Astrocyte (in vitro differentiated cells and primary cell): ENCODE measurements at regions not wholly inside any gene's neighbourhood (a gene's known extent, or its start where the extent isn't known, plus 50 kb on each side); places are given as distances from the start of the nearest gene placed in this dataset.

Experiments
- DNase-seq: peaks from one replicate; pipeline ENCODE4 v3.0.0-alpha.2; 2010; ENCODE audit warnings: low read depth
- FAIRE-seq: peaks from 2 replicates; lab custom pipeline; 2011; peaks lifted over from hg19 to GRCh38; lab: Jason Lieb, UNC
- H2AFZ ChIP-seq: 2 replicates; pipeline ENCODE4 v1.6.0; 2012; ENCODE audit warnings: low read depth, low read length, inconsistent platforms
- H3K27ac ChIP-seq: 2 replicates; pipeline ENCODE4 v1.5.1; 2011; ENCODE audit warnings: low read depth, low read length, inconsistent platforms
- H3K27me3 ChIP-seq: 2 replicates; pipeline ENCODE4 v1.6.0; 2011; ENCODE audit warnings: low read length, inconsistent platforms; ENCODE audit not compliant: insufficient read depth
- H3K36me3 ChIP-seq: 2 replicates; pipeline ENCODE4 v1.5.1; 2011; ENCODE audit warnings: low read length, inconsistent platforms; ENCODE audit not compliant: insufficient read depth
- H3K4me1 ChIP-seq: 2 replicates; pipeline ENCODE4 v1.5.1; 2011; ENCODE audit warnings: low read length, inconsistent platforms; ENCODE audit not compliant: insufficient read depth
- H3K4me2 ChIP-seq: 2 replicates; pipeline ENCODE4 v1.6.0; 2012; ENCODE audit warnings: low read length, inconsistent platforms
- H3K4me3 ChIP-seq: 2 replicates; pipeline ENCODE4 v1.5.1; 2011; ENCODE audit warnings: low read depth, mild to moderate bottlenecking, low read length, inconsistent platforms; ENCODE audit not compliant: insufficient read depth
- H3K79me2 ChIP-seq: 2 replicates; pipeline ENCODE4 v1.6.0; 2012; ENCODE audit warnings: mild to moderate bottlenecking, low read length, inconsistent platforms; ENCODE audit not compliant: insufficient read depth
- H3K9ac ChIP-seq: 2 replicates; pipeline ENCODE4 v1.6.0; 2012; ENCODE audit warnings: mild to moderate bottlenecking, low read length, inconsistent platforms
- H3K9me3 ChIP-seq: 2 replicates; pipeline ENCODE4 v1.5.1; 2012; ENCODE audit warnings: low read depth, mild to moderate bottlenecking, low read length, inconsistent platforms; ENCODE audit not compliant: insufficient read depth
- H4K20me1 ChIP-seq: 2 replicates; pipeline ENCODE4 v1.6.0; 2012; ENCODE audit warnings: low read length, inconsistent platforms; ENCODE audit not compliant: insufficient read depth
- H3K27ac Mint-ChIP-seq: one replicate; pipeline ENCODE4 v1.8.0; 2021; ENCODE audit warnings: mild to moderate bottlenecking, mixed read lengths; ENCODE audit not compliant: unreplicated experiment
- H3K27me3 Mint-ChIP-seq: one replicate; pipeline ENCODE4 v1.8.0; 2021; ENCODE audit warnings: low read depth, mixed read lengths; ENCODE audit not compliant: unreplicated experiment
- H3K36me3 Mint-ChIP-seq: one replicate; pipeline ENCODE4 v1.8.0; 2021; ENCODE audit warnings: low read depth, mixed read lengths; ENCODE audit not compliant: unreplicated experiment
- H3K4me1 Mint-ChIP-seq: one replicate; pipeline ENCODE4 v1.8.0; 2021; ENCODE audit warnings: low read depth, mixed read lengths; ENCODE audit not compliant: unreplicated experiment
- H3K4me3 Mint-ChIP-seq: one replicate; pipeline ENCODE4 v1.8.0; 2021; ENCODE audit warnings: mild to moderate bottlenecking, moderate library complexity, mixed read lengths; ENCODE audit not compliant: unreplicated experiment
- H3K9me3 Mint-ChIP-seq: one replicate; pipeline ENCODE4 v1.8.0; 2021; ENCODE audit warnings: mild to moderate bottlenecking, mixed read lengths; ENCODE audit not compliant: unreplicated experiment
- CTCF ChIP-seq: IDR thresholded peaks from 2 replicates; pipeline ENCODE4 v1.5.1; 2011; ENCODE audit warnings: low read depth, mild to moderate bottlenecking, inconsistent platforms, low read length, moderate library complexity; ENCODE audit not compliant: insufficient read depth
- EZH2 ChIP-seq: IDR thresholded peaks from 2 replicates; pipeline ENCODE4 v1.6.1; 2012; ENCODE audit warnings: mild to moderate bottlenecking, low read length, inconsistent platforms; ENCODE audit not compliant: insufficient read depth

GRCh38 chr2:239468491-239469105 is 67.8 kb upstream of the HDAC4 start:
- no peaks in the 10 kb centered on the region for H3K79me2 ChIP-seq
- no peaks in the 10 kb centered on the region for H3K36me3 ChIP-seq
- H2AFZ ChIP-seq: no peak overlapping the region
- H3K4me2 ChIP-seq: no peak overlapping the region
- peaks cover 6% of the 10 kb centered on the region for H3K9me3 ChIP-seq
- no peak overlapping the region for H3K27ac ChIP-seq
- H4K20me1 ChIP-seq: no peaks in the 10 kb centered on the region
- H3K4me1 Mint-ChIP-seq: no peaks in the 10 kb centered on the region
- peaks cover 28% of the 10 kb centered on the region for H3K27me3 Mint-ChIP-seq
- FAIRE-seq (no peak), DNase-seq (no peak)
- peaks cover 2% of the 10 kb centered on the region for H3K4me1 ChIP-seq
- H3K36me3 Mint-ChIP-seq: peaks cover 2% of the 10 kb centered on the region
- H3K27me3 ChIP-seq: no peaks in the 10 kb centered on the region
- H3K4me3 Mint-ChIP-seq: no peak overlapping the region
- TF ChIP-seq EZH2 (no peak), CTCF (no peak)
- H3K27ac Mint-ChIP-seq: no peak overlapping the region
- no peak overlapping the region for H3K4me3 ChIP-seq
- H3K9ac ChIP-seq: no peak overlapping the region
- H3K9me3 Mint-ChIP-seq: peaks cover 17% of the 10 kb centered on the region

DNA sequence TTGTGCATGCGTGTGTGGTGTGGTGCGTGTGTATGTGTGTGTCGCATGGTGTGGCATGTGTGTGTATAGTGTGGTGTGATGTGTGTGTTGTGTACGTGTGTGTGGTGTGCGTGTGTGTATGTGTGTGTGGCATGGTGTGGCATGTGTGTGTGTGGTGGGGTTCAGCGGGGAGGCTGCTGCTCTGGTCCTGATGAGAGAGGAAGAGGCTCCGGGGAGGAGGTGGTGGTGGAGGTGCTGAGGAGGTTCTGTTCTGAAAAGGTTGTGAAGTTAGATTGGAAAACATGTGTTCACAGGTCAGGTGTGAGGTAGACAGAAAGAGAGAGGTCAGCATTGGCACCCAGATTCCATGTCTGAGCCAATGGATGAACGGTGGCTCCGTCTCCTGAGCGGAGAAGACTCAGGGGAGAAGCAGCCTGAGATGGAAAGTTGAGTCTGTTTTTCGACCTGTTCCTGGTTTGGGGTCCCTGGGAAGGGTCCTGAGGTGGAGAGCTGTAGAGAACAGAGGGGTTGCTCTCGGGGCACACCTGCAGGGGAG is 67.2 kb upstream of the HDAC4 start:
- Histone ChIP-seq H3K27ac (no peak overlapping the region), H4K20me1 (no peaks in the 10 kb centered on the region), H3K36me3 (no peaks in the 10 kb centered on the region), H2AFZ (no peak overlapping the region), H3K27me3 (no peaks in the 10 kb centered on the region), H3K79me2 (no peaks in the 10 kb centered on the region), H3K4me3 (no peak overlapping the region), H3K4me2 (no peak overlapping the region), H3K4me1 (peaks cover 2% of the 10 kb centered on the region), H3K9ac (no peak overlapping the region), H3K9me3 (peaks cover 6% of the 10 kb centered on the region)
- H3K27me3 Mint-ChIP-seq: peaks cover 29% of the 10 kb centered on the region
- no peak overlapping the region for H3K4me3 Mint-ChIP-seq
- no peak for FAIRE-seq
- H3K4me1 Mint-ChIP-seq: no peaks in the 10 kb centered on the region
- no peak for DNase-seq
- H3K36me3 Mint-ChIP-seq: peaks cover under 1% of the 10 kb centered on the region
- no peak overlapping the region for H3K27ac Mint-ChIP-seq
- TF ChIP-seq EZH2: no peak
- no peak for TF ChIP-seq CTCF
- peaks cover 17% of the 10 kb centered on the region for H3K9me3 Mint-ChIP-seq

DNA sequence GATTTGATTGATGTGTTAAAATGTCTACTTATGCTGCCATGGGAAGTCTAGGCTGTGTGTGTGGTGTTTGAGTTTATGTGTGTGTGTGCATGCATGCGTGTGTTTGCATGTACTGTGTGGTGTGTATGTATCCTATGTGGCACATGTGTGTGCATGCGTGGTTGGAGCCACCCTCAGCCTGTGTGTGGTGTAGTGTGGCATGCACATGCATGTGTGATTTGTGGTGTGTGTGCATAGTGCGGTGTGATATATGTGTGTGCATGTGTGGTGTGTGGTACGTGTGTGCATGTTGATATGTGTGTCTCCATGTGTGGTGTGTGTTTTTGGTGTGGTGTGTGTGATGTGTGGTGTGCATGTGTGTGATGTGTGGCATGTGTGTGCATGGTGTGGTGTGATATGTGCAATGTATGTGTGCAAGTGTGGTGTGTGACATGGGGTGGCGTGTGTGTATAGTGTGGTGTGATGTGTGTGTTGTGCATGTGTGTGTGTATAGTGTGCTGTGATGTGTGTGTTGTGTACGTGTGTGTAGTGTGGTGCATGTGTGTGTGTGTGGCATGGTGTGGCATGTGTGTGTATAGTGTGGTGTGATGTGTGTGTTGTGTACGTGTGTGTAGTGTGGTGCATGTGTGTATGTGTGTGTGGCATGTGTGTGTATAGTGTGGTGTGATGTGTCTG is 66.6 kb upstream of the HDAC4 start:
- no peak overlapping the region for H3K4me3 Mint-ChIP-seq
- Histone ChIP-seq H3K27me3 (no peaks in the 10 kb centered on the region), H3K4me3 (no peak overlapping the region), H3K9me3 (peaks cover 6% of the 10 kb centered on the region), H3K9ac (no peak overlapping the region), H3K79me2 (no peaks in the 10 kb centered on the region), H2AFZ (no peak overlapping the region), H3K27ac (no peak overlapping the region), H3K4me2 (no peak overlapping the region), H3K4me1 (peaks cover 2% of the 10 kb centered on the region), H3K36me3 (no peaks in the 10 kb centered on the region), H4K20me1 (no peaks in the 10 kb centered on the region)
- H3K27me3 Mint-ChIP-seq: peaks cover 23% of the 10 kb centered on the region
- H3K36me3 Mint-ChIP-seq: no peaks in the 10 kb centered on the region
- DNase-seq: no peak
- TF ChIP-seq CTCF: no peak
- TF ChIP-seq EZH2: no peak
- H3K9me3 Mint-ChIP-seq: peaks cover 17% of the 10 kb centered on the region
- H3K4me1 Mint-ChIP-seq: no peaks in the 10 kb centered on the region
- peak; percentile 13 for FAIRE-seq
- H3K27ac Mint-ChIP-seq: no peak overlapping the region
